Uterus (tissue), 3 donors: ENCODE measurements at regions not wholly inside any gene's neighbourhood (a gene's known extent, or its start where the extent isn't known, plus 50 kb on each side); places are given as distances from the start of the nearest gene placed in this dataset.

Experiments
- DNase-seq, 2 donors: peaks; one replicate each; pipeline ENCODE4 v3.0.0-alpha.2; 2019 to 2020
- H3K27ac ChIP-seq, 2 donors: fragments of 200-600 bp; sonication (generic); 1 replicate in 1 of 2; 2 replicates in 1 of 2; pipeline ENCODE4 v1.5.1; 2016 to 2018
- H3K27me3 ChIP-seq, 2 donors: fragments of 200-600 bp; sonication (generic); one replicate each; pipeline ENCODE4 v1.5.1; 2018 to 2019; ENCODE audit warnings: control low read depth in 1 of 2
- H3K36me3 ChIP-seq, 2 donors: fragments of 200-600 bp; sonication (generic); one replicate each; pipeline ENCODE4 v1.5.1; 2019; ENCODE audit warnings: control low read depth in 1 of 2
- H3K4me1 ChIP-seq, 2 donors: fragments of 200-600 bp; sonication (generic); one replicate each; pipeline ENCODE4 v1.5.1; 2018 to 2019; ENCODE audit warnings: control low read depth in 1 of 2
- H3K4me3 ChIP-seq, 2 donors: fragments of 200-600 bp; sonication (generic); 1 replicate in 1 of 2; 2 replicates in 1 of 2; pipeline ENCODE4 v1.5.1; 2018 to 2019; ENCODE audit warnings: mild to moderate bottlenecking in 1 of 2
- H3K9me3 ChIP-seq, 2 donors: fragments of 200-600 bp; sonication (generic); one replicate each; pipeline ENCODE4 v1.5.1; 2019; ENCODE audit warnings: control low read depth in 1 of 2
- CTCF ChIP-seq, 4 experiments: fragments of 200-600 bp in 2 of 4; fragments of 450-650 bp in 2 of 4; sonication (generic) in 2 of 4; IDR thresholded peaks; one replicate each; pipeline ENCODE4 v1.5.1; 2016 to 2019; ENCODE audit warnings: antibody characterized with exemption in 4 of 4, mild to moderate bottlenecking in 2 of 4, moderate library complexity in 1 of 4
- POLR2A ChIP-seq, 2 donors: fragments of 450-650 bp; IDR thresholded peaks; one replicate each; pipeline ENCODE4 v1.6.1; 2016; ENCODE audit warnings: antibody characterized with exemption in 2 of 2, mild to moderate bottlenecking in 1 of 2, moderate library complexity in 1 of 2
- intact Hi-C: fragments of 100-400 bp; cut with DNase I; formaldehyde crosslinking; loops from one replicate; pipeline ENCODE4 v1.15.1; 2023; ENCODE audit warnings: low total_unique reads
- donor health status: DM: yes; HTN: yes; CAD: no.

- no peaks in the 10 kb centered on the region for H3K27me3 ChIP-seq
- no peaks in the 10 kb centered on the region for H3K36me3 ChIP-seq
- DNase-seq, result no peak
- no peaks in the 10 kb centered on the region for H3K9me3 ChIP-seq
- no peaks in the 10 kb centered on the region for H3K4me1 ChIP-seq
- intact Hi-C loops, result no loop called here
- no peak overlapping the region for H3K4me3 ChIP-seq
- no peak for TF ChIP-seq CTCF (IDR thresholded peaks at IDR 0.05)
- no peak for TF ChIP-seq POLR2A (IDR thresholded peaks at IDR 0.05)
- no peak overlapping the region for H3K27ac ChIP-seq
Measured at GRCh38 chr3:31213869-31214486, 318.7 kb upstream of the STT3B start.

GRCh38 chr3:31218082-31218481, 314.6 kb upstream of the STT3B start:
- Histone ChIP-seq H3K36me3 (no peaks in the 10 kb centered on the region), H3K9me3 (no peaks in the 10 kb centered on the region), H3K27ac (no peak overlapping the region), H3K27me3 (no peaks in the 10 kb centered on the region), H3K4me1 (no peaks in the 10 kb centered on the region), H3K4me3 (no peak overlapping the region)
- intact Hi-C loops, result no loop called here
- no peak for DNase-seq
- TF ChIP-seq POLR2A (IDR thresholded peaks at IDR 0.05) (no peak), CTCF (IDR thresholded peaks at IDR 0.05) (no peak)

- Histone ChIP-seq H3K4me1 (no peaks in the 10 kb centered on the region), H3K27me3 (no peaks in the 10 kb centered on the region), H3K36me3 (no peaks in the 10 kb centered on the region), H3K4me3 (no peak overlapping the region), H3K9me3 (no peaks in the 10 kb centered on the region), H3K27ac (no peak overlapping the region)
- DNase-seq, result no peak
- intact Hi-C loops, result no loop called here
- TF ChIP-seq CTCF (IDR thresholded peaks at IDR 0.05) (no peak), POLR2A (IDR thresholded peaks at IDR 0.05) (no peak)
Measured at GRCh38 chr3:31219131-31219843, 313.4 kb upstream of the STT3B start.

GRCh38 chr3:31220431-31220830, 312.3 kb upstream of the STT3B start:
- Histone ChIP-seq H3K36me3 (no peaks in the 10 kb centered on the region), H3K27ac (no peak overlapping the region), H3K4me3 (no peak overlapping the region), H3K27me3 (no peaks in the 10 kb centered on the region), H3K9me3 (no peaks in the 10 kb centered on the region), H3K4me1 (no peaks in the 10 kb centered on the region)
- no peak for DNase-seq
- TF ChIP-seq POLR2A (IDR thresholded peaks at IDR 0.05) (no peak), CTCF (IDR thresholded peaks at IDR 0.05) (no peak)
- intact Hi-C loops, result no loop called here

- no peaks in the 10 kb centered on the region for H3K27me3 ChIP-seq
- intact Hi-C loops, result no loop called here
- TF ChIP-seq CTCF (IDR thresholded peaks at IDR 0.05) (no peak), POLR2A (IDR thresholded peaks at IDR 0.05) (no peak)
- no peaks in the 10 kb centered on the region for H3K36me3 ChIP-seq
- H3K4me3 ChIP-seq, result no peak overlapping the region
- H3K27ac ChIP-seq, result no peak overlapping the region
- H3K4me1 ChIP-seq, result no peaks in the 10 kb centered on the region
- DNase-seq, result no peak
- no peaks in the 10 kb centered on the region for H3K9me3 ChIP-seq
Measured at GRCh38 chr3:31223278-31223677, 309.4 kb upstream of the STT3B start.
